ENCODE measurements at regions not wholly inside any gene's neighbourhood (a gene's known extent, or its start where the extent isn't known, plus 50 kb on each side); places are given as distances from the start of the nearest gene placed in this dataset.

DNA sequence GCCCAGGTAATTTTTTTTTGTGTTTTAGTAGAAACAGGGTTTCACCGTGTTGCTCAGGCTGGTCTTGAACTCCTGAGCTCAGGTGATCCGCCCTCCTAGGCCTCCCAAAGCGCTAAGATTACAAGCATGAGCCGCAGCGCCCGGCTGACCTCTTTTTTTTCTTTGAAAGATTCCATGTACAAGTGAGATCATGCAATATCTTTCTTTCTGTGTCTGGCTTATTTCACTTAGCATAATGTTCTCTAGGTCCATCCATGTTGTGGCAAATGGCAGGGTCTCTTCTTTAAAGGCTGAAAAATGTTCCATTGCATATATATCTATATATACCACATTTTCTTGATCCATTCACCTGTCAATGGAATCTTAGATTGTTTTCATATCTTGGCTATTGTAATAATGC, 255.0 kb upstream of the MYOCD start:
- no peak for TF ChIP-seq NFYA (IDR thresholded peaks at IDR 0.05; ENCODE audit: borderline replicate concordance, low read depth, low read length)
- TF ChIP-seq MYB (IDR thresholded peaks at IDR 0.05; ENCODE audit: borderline replicate concordance, low read depth, low read length): no peak
- TF ChIP-seq ZNF592 (IDR thresholded peaks at IDR 0.05): no peak
- TF ChIP-seq ATF7 (IDR thresholded peaks at IDR 0.05; ENCODE audit: low read depth): no peak
- no peak for TF ChIP-seq TCF3 (IDR thresholded peaks at IDR 0.05; ENCODE audit: borderline replicate concordance, insufficient read depth, low read depth, low read length)
- TF ChIP-seq SUZ12 (IDR thresholded peaks at IDR 0.05; ENCODE audit: unreplicated experiment): no peak
- TF ChIP-seq CHD1 (IDR thresholded peaks at IDR 0.05; ENCODE audit: low read depth, low read length): no peak
- TF ChIP-seq MTA2 (IDR thresholded peaks at IDR 0.05; ENCODE audit: low read depth): no peak
- TF ChIP-seq RCOR1 (conservative IDR thresholded peaks at IDR 0.05; ENCODE audit: low read depth, low read length): no peak
- no TSS peak for BruUV-seq (replicated peaks)
- Histone ChIP-seq H3K79me2 (ENCODE audit: control insufficient read depth, insufficient read depth, low read length) (no peaks in the 10 kb centered on the region), H3K4me3 (no peak overlapping the region), H2AFZ (ENCODE audit: control insufficient read depth, low read depth, low read length) (no peak overlapping the region), H3K36me3 (ENCODE audit: control insufficient read depth in 2 of 2, insufficient read depth in 2 of 2, low read length in 1 of 2) (no peaks in the 10 kb centered on the region), H3K27me3 (replicated peaks in 1 of 2; ENCODE audit: control insufficient read depth in 2 of 2, insufficient read depth in 2 of 2, low read length in 1 of 2) (no peaks in the 10 kb centered on the region; a peak in 1 of 4 replicates), H4K20me1 (ENCODE audit: control insufficient read depth, insufficient read depth) (no peaks in the 10 kb centered on the region), H3K9ac (ENCODE audit: control insufficient read depth, insufficient read depth, low read length) (no peak overlapping the region), H3K4me1 (ENCODE audit: control insufficient read depth, insufficient read depth, low read length) (no peaks in the 10 kb centered on the region), H3K27ac (ENCODE audit: control insufficient read depth, insufficient read depth) (no peak overlapping the region), H3K9me3 (replicated peaks; ENCODE audit: control insufficient read depth, insufficient read depth, low read length) (no peaks in the 10 kb centered on the region), H3K4me2 (ENCODE audit: control insufficient read depth, insufficient read depth) (no peak overlapping the region)
- POLR2A ChIA-PET: no interaction called here
- no peak for DNase-seq (ENCODE audit: low read depth, low spot score)
- FAIRE-seq: no peak
- RAD21 ChIA-PET (ENCODE audit: unreplicated experiment): no interaction called here
- intact Hi-C loops (cut with micrococcal nuclease; ENCODE audit: unreplicated experiment): no loop called here
- in situ Hi-C loops (cut with MboI): no loop called here
- CTCF ChIA-PET: no interaction called here
- SMC1A ChIA-PET (ENCODE audit: uncharacterized antibody, unreplicated experiment): no interaction called here
- 88% methylated on average over 6 of the region's 6 CpGs for WGBS (ENCODE audit: insufficient coverage, insufficient replicate concordance, low lambda C conversion rate, missing lambda C conversion rate)
- ATAC-seq: no peak

Measured in GM12878 (cell line).